ENCODE measurements at regions not wholly inside any gene's neighbourhood (a gene's known extent, or its start where the extent isn't known, plus 50 kb on each side); places are given as distances from the start of the nearest gene placed in this dataset.

DNA sequence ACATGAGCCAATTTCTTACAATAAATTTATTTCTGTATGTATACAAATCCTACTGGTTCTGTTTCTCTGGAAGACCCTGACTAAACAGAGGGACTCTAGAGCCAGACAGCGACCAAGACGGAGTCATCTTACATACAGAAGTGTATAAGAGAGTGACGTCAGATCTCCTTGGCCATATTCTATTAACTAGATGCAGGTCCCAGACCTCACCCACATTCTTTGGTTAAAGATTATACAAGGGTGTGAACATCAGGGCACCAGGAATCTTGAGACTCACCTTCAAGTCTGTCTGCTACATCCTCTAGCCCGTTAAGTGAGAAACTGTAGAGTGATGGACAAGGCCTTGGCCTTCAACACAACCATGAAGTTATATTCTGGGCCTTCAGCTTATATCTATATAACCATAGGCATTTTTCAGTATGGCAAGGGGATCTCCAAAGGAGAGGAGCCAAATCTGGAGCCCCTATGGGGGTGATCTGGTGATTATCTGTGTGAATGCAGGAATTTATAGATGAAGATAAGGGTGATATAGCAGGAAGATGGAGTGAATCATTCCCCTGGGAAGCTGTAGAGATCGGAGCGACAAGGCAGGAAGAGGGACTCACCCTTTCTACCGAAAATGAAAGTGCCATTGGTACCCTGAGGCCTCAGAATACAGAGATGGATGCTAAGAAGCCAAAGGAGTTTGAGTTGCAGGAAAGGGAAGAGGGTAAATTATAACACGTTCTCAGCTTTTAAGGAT is 83.9 kb downstream of the ADAMTS1 start:
- Histone ChIP-seq H3K27ac (ENCODE audit: low read depth in 2 of 2, low read length in 2 of 2) (no peak overlapping the region), H3K27me3 (ENCODE audit: control insufficient read depth, insufficient read depth, low read length) (no peaks in the 10 kb centered on the region), H3K4me1 (ENCODE audit: control insufficient read depth in 2 of 3, insufficient read depth in 2 of 3, low read depth in 1 of 3, low read length in 3 of 3) (no peaks in the 10 kb centered on the region), H3K4me3 (ENCODE audit: low read length in 3 of 3) (no peak overlapping the region), H3K36me3 (ENCODE audit: control insufficient read depth in 2 of 3, insufficient read depth in 3 of 3, low read length in 3 of 3) (no peaks in the 10 kb centered on the region), H3K9me3 (ENCODE audit: control insufficient read depth in 2 of 3, insufficient read depth in 1 of 3, low read length in 3 of 3) (no peaks in the 10 kb centered on the region), H3K9ac (ENCODE audit: low read length in 3 of 3) (no peak overlapping the region)
- no peak for FAIRE-seq
- TF ChIP-seq, protein P1, sequence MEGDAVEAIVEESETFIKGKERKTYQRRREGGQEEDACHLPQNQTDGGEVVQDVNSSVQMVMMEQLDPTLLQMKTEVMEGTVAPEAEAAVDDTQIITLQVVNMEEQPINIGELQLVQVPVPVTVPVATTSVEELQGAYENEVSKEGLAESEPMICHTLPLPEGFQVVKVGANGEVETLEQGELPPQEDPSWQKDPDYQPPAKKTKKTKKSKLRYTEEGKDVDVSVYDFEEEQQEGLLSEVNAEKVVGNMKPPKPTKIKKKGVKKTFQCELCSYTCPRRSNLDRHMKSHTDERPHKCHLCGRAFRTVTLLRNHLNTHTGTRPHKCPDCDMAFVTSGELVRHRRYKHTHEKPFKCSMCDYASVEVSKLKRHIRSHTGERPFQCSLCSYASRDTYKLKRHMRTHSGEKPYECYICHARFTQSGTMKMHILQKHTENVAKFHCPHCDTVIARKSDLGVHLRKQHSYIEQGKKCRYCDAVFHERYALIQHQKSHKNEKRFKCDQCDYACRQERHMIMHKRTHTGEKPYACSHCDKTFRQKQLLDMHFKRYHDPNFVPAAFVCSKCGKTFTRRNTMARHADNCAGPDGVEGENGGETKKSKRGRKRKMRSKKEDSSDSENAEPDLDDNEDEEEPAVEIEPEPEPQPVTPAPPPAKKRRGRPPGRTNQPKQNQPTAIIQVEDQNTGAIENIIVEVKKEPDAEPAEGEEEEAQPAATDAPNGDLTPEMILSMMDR (IDR thresholded peaks at IDR 0.05; ENCODE audit: borderline replicate concordance, extremely low read depth, insufficient read depth): no peak
- intact Hi-C loops (cut with DNase I): no loop called here
- no peak for DNase-seq

GRCh38 chr21:26759731-26760130 is 85.5 kb downstream of the ADAMTS1 start:
- Histone ChIP-seq H3K9ac (ENCODE audit: low read length in 3 of 3) (no peak overlapping the region), H3K9me3 (ENCODE audit: control insufficient read depth in 2 of 3, insufficient read depth in 1 of 3, low read length in 3 of 3) (no peaks in the 10 kb centered on the region), H3K4me3 (ENCODE audit: low read length in 3 of 3) (no peak overlapping the region), H3K27me3 (ENCODE audit: control insufficient read depth, insufficient read depth, low read length) (no peaks in the 10 kb centered on the region), H3K4me1 (ENCODE audit: control insufficient read depth in 2 of 3, insufficient read depth in 2 of 3, low read depth in 1 of 3, low read length in 3 of 3) (no peaks in the 10 kb centered on the region), H3K36me3 (ENCODE audit: control insufficient read depth in 2 of 3, insufficient read depth in 3 of 3, low read length in 3 of 3) (no peaks in the 10 kb centered on the region), H3K27ac (ENCODE audit: low read depth in 2 of 2, low read length in 2 of 2) (no peak overlapping the region)
- FAIRE-seq: no peak
- TF ChIP-seq, protein P1 (IDR thresholded peaks at IDR 0.05; ENCODE audit: borderline replicate concordance, extremely low read depth, insufficient read depth): no peak
- DNase-seq: no peak
- intact Hi-C loops (cut with DNase I): no loop called here

DNA sequence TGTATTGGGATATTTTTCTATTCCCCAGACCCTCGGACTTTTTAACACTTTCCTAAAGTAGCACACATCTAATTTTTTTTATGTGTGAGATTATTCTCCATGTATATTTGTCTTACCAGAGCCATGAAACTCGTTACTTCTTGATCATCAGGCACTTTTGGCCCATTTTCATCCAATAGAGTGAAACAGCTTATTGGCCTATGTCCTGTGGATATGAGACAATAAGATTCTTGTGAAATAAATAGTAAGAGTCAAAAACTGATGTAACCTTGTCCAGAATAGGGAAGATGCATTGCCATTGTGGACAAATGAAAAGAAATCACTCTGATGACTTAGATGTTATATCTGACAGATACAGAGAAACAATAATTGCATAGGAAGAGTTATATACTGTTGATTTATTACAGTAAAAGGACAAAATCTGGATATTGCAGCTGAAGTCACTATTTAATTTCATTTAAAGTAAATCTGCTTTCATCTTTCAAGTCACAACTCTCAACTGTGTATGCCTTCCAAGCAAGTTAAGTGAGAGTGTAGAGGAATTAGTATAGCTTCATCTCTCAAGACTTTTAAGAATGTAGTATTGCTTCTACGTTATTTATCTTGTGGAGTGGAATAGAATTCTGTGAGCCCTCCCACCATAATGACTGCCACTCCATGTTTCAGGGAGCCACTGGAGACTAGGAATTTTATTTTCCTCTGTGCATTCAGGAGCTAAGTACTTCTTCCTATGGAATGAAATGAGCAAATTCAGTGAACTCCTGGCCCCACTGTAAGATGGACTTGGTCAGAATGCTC is 86.9 kb downstream of the ADAMTS1 start:
- H3K27me3 ChIP-seq (ENCODE audit: control insufficient read depth, insufficient read depth, low read length): no peaks in the 10 kb centered on the region
- FAIRE-seq (no peak), DNase-seq (no peak)
- H3K9ac ChIP-seq (ENCODE audit: low read length in 3 of 3): no peak overlapping the region
- no peaks in the 10 kb centered on the region for H3K9me3 ChIP-seq (ENCODE audit: control insufficient read depth in 2 of 3, insufficient read depth in 1 of 3, low read length in 3 of 3)
- no peaks in the 10 kb centered on the region for H3K36me3 ChIP-seq (ENCODE audit: control insufficient read depth in 2 of 3, insufficient read depth in 3 of 3, low read length in 3 of 3)
- H3K4me3 ChIP-seq (ENCODE audit: low read length in 3 of 3): no peak overlapping the region
- intact Hi-C loops (cut with DNase I): no loop called here
- no peak overlapping the region for H3K27ac ChIP-seq (ENCODE audit: low read depth in 2 of 2, low read length in 2 of 2)
- TF ChIP-seq, protein P1 (IDR thresholded peaks at IDR 0.05; ENCODE audit: borderline replicate concordance, extremely low read depth, insufficient read depth): no peak
- H3K4me1 ChIP-seq (ENCODE audit: control insufficient read depth in 2 of 3, insufficient read depth in 2 of 3, low read depth in 1 of 3, low read length in 3 of 3): no peaks in the 10 kb centered on the region

Data from kidney (tissue), 13 donors.